ENCODE measurements at regions not wholly inside any gene's neighbourhood (a gene's known extent, or its start where the extent isn't known, plus 50 kb on each side); places are given as distances from the start of the nearest gene placed in this dataset.

GRCh38 chr10:4691301-4691700 is 134.7 kb upstream of the AKR1E2 start:
- DNase-seq (ENCODE audit: low read depth in 2 of 3, low spot score in 1 of 3) = no peak

DNA sequence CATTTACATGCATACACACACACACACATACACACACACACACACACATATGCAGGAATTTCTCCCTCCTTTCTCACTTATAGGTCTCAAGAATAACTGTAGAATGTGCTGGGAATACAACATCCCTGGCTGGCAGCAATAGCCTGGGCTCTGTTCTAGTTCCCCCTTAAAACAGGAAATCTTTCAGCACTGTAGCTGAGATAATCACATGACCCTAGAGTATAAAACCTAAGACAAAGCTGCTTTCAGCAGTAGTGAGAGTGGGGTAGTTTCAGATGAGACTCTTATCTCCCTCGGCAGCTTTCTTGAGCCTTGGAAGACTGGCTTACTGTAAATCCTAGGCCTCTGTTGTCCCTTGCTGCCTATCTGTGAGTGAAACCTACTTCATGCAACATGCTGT is 137.4 kb upstream of the AKR1E2 start:
- DNase-seq (ENCODE audit: low read depth in 2 of 3, low spot score in 1 of 3) = no peak

- no peak for DNase-seq (ENCODE audit: low read depth in 2 of 3, low spot score in 1 of 3)
These were observed 137.8 kb upstream of the AKR1E2 start for GRCh38 chr10:4688168-4688567.

- DNase-seq (ENCODE audit: low read depth in 2 of 3, low spot score in 1 of 3) = no peak
These were observed 138.6 kb upstream of the AKR1E2 start for GRCh38 chr10:4687397-4687796.

DNA sequence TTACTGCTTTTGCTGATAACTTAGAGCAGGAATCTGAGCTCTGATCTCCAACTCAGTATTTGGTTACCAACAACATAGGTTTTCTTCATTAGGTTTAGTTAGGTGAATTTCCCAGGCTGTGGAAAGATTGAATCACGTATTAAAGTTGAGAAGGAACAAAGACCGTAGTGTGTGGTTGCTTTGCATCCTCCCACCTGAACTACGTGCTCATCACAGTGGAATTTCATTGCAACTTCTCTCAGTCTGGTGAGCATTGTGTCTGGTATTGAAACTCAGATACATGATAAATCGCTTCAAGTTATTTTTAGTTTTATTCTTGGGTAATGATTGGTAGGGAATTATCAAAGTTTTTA is 139.4 kb upstream of the AKR1E2 start:
- peak in 2 of 3 donors; percentile 8 to 44 for DNase-seq (ENCODE audit: low read depth in 2 of 3, low spot score in 1 of 3)

GRCh38 chr10:4685904-4686643 is 139.9 kb upstream of the AKR1E2 start:
- DNase-seq (ENCODE audit: low read depth in 2 of 3, low spot score in 1 of 3) = no peak

DNA sequence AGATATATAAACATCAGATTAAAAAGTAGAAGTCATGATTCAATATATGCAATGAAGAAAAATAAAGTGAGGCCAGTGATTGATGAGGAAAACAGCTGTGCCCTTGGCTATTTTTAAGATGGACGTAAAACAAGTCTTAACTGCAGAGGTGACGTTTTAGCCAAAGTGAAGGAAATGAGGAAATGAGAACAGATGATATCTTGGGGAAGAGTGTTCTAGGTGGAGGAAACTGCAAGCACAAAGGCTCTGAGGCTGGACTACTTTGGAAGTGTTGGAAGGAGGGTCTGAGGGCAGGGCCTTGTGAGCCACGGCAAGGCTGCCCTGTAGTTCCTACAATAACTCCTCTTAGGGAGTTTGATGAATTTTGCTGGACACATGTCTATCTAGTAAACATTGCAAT is 140.5 kb upstream of the AKR1E2 start:
- no peak for DNase-seq (ENCODE audit: low read depth in 2 of 3, low spot score in 1 of 3)

- DNase-seq (ENCODE audit: low read depth in 2 of 3, low spot score in 1 of 3) = no peak
These were observed 141.6 kb upstream of the AKR1E2 start for GRCh38 chr10:4684434-4684833.

- DNase-seq (ENCODE audit: low read depth in 2 of 3, low spot score in 1 of 3) = no peak
These were observed 142.2 kb upstream of the AKR1E2 start for GRCh38 chr10:4683838-4684237.

DNA sequence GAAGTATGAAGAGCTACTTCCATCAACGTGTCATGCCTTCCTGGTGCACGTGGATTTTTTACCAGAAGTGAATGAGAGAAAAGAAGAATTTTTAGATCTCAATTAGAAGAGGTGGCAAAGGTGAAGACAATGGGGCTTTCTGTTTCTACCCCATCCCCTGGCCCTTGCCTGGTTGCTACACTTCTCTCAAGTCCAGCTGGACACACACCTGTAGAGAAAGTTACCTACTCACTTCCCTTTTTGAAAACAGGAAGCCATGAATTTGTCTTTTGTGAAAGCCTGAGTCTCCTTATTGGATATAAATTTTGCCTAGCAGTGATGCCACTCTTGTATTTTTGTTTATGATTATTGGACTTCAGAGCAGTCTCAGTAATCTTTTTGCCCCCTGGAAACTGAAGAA is 142.9 kb upstream of the AKR1E2 start:
- no peak for DNase-seq (ENCODE audit: low read depth in 2 of 3, low spot score in 1 of 3)

GRCh38 chr10:4678951-4679671 is 146.9 kb upstream of the AKR1E2 start:
- DNase-seq (ENCODE audit: low read depth in 2 of 3, low spot score in 1 of 3) = no peak

- no peak for DNase-seq (ENCODE audit: low read depth in 2 of 3, low spot score in 1 of 3)
These were observed 147.7 kb upstream of the AKR1E2 start for GRCh38 chr10:4678023-4678950.

DNA sequence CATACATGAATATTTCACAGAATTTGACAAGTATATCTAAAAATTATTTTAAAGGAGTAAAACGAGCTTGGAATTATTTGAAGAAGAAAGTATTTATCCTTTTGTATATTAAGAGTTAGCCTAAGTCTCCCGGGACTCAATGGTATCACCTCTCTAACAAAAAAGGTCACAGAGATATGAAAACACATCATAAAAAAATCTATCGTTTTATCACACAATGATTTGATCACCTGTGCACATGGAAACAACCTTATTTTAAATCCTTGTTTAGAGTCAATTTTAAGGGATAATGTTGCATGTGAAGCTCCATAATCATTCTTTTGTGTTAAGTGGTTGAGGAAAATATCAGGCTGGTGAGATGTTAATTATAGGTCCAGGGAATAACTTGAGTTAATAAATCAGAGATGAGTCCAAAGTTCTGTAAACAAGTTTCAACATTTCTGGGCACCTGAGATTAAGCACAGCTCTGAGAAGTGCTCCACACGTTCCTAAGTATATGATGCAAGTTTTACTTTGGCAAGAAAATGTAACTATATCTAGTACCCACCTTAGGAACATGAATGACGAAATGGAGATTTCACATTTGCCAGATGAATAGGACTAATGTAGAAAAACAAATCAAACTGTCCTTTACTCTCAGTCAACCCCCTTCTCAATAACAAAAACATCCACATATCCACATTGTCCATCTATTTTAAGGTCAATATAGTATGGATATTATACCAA is 148.5 kb upstream of the AKR1E2 start:
- no peak for DNase-seq (ENCODE audit: low read depth in 2 of 3, low spot score in 1 of 3)

GRCh38 chr10:4676566-4676965 is 149.4 kb upstream of the AKR1E2 start:
- DNase-seq (ENCODE audit: low read depth in 2 of 3, low spot score in 1 of 3) = no peak

GRCh38 chr10:4675808-4676207 is 150.2 kb upstream of the AKR1E2 start:
- no peak for DNase-seq (ENCODE audit: low read depth in 2 of 3, low spot score in 1 of 3)

GRCh38 chr10:4673279-4674040 is 152.5 kb upstream of the AKR1E2 start:
- no peak for DNase-seq (ENCODE audit: low read depth in 2 of 3, low spot score in 1 of 3)

DNA sequence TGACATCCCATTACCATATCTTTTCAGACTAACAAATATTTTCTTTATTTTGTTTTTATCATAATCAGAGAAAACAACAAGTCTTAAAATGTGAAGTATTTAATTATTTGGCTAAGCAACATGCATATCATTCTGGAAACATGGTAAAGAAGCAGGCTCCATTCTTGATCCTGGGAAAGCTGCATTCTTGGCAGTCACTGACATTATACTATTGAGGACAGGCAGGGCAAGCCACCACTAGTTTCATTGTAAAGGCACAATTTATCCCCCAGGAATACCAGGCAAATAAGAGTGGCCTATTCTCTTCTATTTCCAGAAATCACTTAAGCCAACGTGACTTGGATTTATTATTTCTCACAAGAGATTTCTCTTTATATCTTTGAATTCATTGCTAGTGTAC is 153.8 kb upstream of the AKR1E2 start:
- no peak for DNase-seq (ENCODE audit: low read depth in 2 of 3, low spot score in 1 of 3)

GRCh38 chr10:4671451-4672145 is 154.4 kb upstream of the AKR1E2 start:
- no peak for DNase-seq (ENCODE audit: low read depth in 2 of 3, low spot score in 1 of 3)

DNA sequence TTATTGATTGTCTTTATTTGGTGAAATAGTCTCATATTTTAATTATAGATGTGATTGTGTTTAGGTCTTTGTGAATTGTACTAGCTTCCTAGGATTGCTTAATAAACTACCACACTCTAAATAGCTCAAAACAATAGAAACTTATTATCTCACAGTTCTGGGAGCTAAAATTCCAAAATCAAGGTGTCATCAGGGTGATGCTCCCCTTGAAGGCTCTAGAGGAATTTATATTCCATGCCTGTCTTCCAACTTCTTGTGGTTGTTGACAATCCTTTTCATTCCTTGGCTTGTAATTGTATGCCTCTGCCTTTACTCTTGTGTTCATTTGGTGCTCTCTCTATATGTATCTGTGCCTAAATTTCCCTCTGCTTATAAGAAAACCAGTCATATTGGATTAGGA is 155.3 kb upstream of the AKR1E2 start:
- no peak for DNase-seq (ENCODE audit: low read depth in 2 of 3, low spot score in 1 of 3)

DNA sequence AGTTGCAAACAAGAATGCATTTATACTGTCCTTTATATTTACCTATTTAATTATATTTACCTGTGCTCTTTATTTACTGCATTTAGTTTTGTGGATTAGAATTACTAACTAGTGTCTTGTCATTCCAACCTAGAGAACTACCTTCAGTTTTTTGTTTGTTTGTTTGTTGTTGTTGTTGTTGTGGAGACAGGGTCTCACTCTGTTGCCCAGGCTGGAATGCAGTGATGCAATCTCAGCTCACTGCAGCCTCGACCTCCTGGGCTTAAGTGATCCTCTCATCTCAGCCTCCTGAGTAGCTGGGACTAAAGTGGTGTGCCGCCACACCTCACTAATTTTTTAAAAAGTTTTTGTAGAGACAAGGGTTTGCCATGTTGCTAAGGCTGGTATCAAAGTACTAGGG is 156.4 kb upstream of the AKR1E2 start:
- no peak for DNase-seq (ENCODE audit: low read depth in 2 of 3, low spot score in 1 of 3)
